Stimulated activated naive CD8-positive, alpha-beta T cell treated with anti-CD3 and anti-CD28 coated beads, Interleukin-15, Interleukin-2, amounts not matched to agents 100 ng/mL and 50 ng/mL, for 24 hours (primary cell): ENCODE measurements at regions not wholly inside any gene's neighbourhood (a gene's known extent, or its start where the extent isn't known, plus 50 kb on each side); places are given as distances from the start of the nearest gene placed in this dataset.
"Not testable (repeated sequence)": the region's sequence is repeated elsewhere in the genome, so short reads cannot be mapped to it uniquely, and the experiment has no call there.

ENCODE experiments used
- H3K27ac Mint-ChIP-seq: one replicate; pipeline ENCODE4 v1.8.0; 2021; ENCODE audit warnings: mild to moderate bottlenecking, mixed read lengths
- H3K27me3 Mint-ChIP-seq: one replicate; pipeline ENCODE4 v1.8.0; 2021; ENCODE audit warnings: mixed read lengths
- H3K36me3 Mint-ChIP-seq: one replicate; pipeline ENCODE4 v1.8.0; 2021; ENCODE audit warnings: low read depth, mixed read lengths
- H3K4me1 Mint-ChIP-seq: one replicate; pipeline ENCODE4 v1.8.0; 2021; ENCODE audit warnings: low read depth, mixed read lengths
- H3K4me3 Mint-ChIP-seq: one replicate; pipeline ENCODE4 v1.8.0; 2021; ENCODE audit warnings: mild to moderate bottlenecking, mixed read lengths
- H3K9me3 Mint-ChIP-seq: one replicate; pipeline ENCODE4 v1.8.0; 2021; ENCODE audit warnings: mixed read lengths

DNA sequence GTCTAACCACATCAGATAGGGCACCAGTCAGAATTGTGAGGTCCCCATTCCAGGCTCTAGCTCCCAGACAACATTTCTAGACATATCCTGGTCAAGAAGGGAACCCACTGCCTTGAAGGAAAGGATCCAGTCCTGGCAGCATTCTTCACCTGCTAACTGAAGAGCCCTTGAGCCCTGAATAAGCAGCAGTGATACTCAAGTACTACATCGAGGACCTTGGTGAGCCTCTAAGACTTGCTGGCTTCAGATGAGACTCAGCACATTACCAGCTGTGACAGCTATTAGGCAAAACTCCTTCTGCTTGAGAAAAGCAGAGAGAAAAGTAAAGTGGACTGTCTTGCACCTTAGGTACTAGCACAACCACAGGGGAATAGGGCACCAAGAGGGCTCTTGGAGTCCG lies 205.8 kb upstream of the F9 start:
- Mint-ChIP-seq H3K4me1 (no peaks in the 10 kb centered on the region), H3K27me3 (no peaks in the 10 kb centered on the region)

DNA sequence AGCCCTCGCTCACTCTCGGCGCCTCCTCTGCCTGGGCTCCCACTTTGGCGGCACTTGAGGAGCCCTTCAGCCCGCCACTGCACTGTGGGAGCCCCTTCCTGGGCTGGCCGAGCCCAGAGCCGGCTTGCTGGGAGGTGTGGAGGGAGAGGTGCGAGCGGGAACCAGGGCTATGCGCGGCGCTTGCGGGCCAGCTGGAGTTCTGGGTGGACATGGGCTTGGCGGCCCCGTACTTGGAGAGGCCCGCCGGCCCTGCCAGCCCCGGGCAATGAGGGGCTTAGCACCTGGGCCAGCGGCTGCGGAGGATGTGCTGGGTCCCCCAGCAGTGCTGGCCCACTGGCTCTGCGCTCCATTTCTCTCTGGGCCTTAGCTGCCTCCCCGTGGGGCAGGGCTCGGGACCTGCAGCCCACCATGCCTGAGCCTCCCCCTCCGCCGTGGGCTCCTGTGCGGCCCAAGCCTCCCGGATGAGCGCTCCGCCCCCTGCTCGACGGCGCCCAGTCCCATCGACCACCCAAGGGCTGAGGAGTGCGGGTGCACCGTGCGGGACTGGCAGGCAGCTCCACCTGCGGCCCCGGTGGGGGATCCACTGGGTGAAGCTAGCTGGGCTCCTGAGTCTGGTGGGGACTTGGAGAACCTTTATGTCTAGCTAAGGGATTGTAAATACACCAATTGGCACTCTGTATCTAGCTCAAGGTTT lies 209.7 kb upstream of the F9 start:
- not testable (repeated sequence) for H3K4me1 Mint-ChIP-seq, H3K4me3 Mint-ChIP-seq, H3K36me3 Mint-ChIP-seq, H3K9me3 Mint-ChIP-seq, H3K27me3 Mint-ChIP-seq, H3K27ac Mint-ChIP-seq

More for the DNA sequence above, 205.8 kb upstream of the F9 start:
- H3K36me3 Mint-ChIP-seq = no peaks in the 10 kb centered on the region
- H3K9me3 Mint-ChIP-seq = no peaks in the 10 kb centered on the region
- H3K27ac Mint-ChIP-seq = no peak overlapping the region
- H3K4me3 Mint-ChIP-seq = no peak overlapping the region

DNA sequence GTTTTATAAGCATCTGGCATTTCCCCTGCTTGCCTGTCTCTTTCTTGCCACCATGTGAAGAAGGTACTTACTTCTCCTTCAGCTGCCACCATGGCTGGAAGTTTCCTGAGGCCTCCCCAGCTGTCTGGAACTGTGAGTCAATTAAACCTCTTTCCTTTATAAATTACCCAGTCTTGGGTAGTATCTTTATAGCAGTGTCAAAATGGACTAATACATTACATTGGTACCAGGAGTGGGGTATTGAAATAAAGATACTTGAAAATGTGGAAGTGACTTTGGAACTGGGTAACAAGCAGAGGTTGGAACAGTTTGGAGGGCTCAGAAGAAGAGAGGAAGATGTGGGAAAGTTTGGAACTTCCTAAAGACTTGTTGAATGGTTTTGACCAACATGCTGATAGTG lies 223.9 kb upstream of the F9 start:
- H3K4me1 Mint-ChIP-seq, H3K4me3 Mint-ChIP-seq, H3K27me3 Mint-ChIP-seq, H3K9me3 Mint-ChIP-seq, H3K27ac Mint-ChIP-seq, H3K36me3 Mint-ChIP-seq: not testable (repeated sequence)

DNA sequence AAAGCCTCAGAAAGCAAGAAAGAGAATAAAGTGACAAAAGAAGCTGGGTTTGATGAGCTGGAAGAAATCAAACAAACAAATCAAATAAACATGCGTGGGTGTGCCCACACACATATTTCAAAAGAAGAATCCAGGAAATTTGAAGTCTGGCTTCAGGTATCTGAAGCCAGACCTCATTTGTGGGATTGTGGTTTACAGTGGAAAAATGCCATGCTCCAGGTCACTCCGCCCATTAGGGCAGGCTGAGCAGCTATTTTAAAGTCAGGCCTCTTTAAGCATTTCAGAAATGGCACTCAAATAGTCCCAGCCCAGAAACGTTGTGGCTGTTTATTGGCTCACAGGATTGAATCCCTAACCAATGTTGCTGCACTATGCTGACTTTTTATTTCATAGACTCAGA lies 226.1 kb upstream of the F9 start:
- Mint-ChIP-seq H3K27ac (no peak overlapping the region), H3K9me3 (peaks cover 8% of the 10 kb centered on the region), H3K4me1 (no peaks in the 10 kb centered on the region)

DNA sequence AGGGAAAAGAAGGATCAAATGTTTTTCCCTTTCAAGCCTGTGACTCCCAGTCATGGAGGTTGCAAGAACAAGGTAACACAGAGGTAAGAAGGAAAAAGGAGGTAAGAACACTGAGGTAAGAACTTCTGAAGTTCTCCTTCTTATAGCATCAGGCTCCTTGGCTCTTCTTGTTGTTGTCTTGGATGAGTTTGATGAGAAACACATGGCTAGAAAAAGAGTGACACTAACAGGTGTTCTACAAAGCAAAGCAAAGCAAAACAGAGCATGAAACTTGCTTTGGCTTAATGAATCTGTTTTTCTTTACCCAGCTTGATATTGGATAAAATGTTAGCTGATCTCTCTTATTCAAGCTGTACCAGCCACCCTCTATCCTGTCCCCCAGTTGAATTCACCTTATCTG lies 231.2 kb upstream of the F9 start:
- Mint-ChIP-seq H3K9me3 (no peaks in the 10 kb centered on the region), H3K4me3 (no peak overlapping the region), H3K27ac (no peak overlapping the region), H3K36me3 (no peaks in the 10 kb centered on the region), H3K27me3 (no peaks in the 10 kb centered on the region), H3K4me1 (no peaks in the 10 kb centered on the region)

More for the DNA sequence above, 226.1 kb upstream of the F9 start:
- H3K36me3 Mint-ChIP-seq = no peaks in the 10 kb centered on the region
- H3K27me3 Mint-ChIP-seq = no peaks in the 10 kb centered on the region
- H3K4me3 Mint-ChIP-seq = no peak overlapping the region

DNA sequence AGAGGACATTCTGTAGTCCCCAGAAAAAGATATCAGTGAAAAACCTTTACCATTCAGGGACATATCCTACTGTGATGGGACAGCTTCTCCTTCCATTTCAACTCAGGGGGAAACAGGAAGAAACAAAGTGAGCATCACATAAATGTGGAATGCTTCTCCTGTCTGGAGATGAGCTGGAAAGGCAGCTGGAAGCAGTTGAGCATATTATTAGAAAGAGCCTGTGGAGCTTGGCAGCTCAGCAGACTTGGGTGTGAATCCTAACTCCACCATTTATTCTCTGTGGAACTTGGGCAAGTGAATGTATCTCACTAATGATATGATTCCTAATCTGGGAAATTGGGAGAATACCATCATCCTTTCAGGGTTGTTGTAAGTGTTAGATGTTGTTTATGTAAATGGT lies 232.1 kb upstream of the F9 start:
- Mint-ChIP-seq H3K36me3 (no peaks in the 10 kb centered on the region), H3K27me3 (no peaks in the 10 kb centered on the region), H3K4me3 (no peak overlapping the region), H3K27ac (no peak overlapping the region), H3K9me3 (no peaks in the 10 kb centered on the region), H3K4me1 (no peaks in the 10 kb centered on the region)

DNA sequence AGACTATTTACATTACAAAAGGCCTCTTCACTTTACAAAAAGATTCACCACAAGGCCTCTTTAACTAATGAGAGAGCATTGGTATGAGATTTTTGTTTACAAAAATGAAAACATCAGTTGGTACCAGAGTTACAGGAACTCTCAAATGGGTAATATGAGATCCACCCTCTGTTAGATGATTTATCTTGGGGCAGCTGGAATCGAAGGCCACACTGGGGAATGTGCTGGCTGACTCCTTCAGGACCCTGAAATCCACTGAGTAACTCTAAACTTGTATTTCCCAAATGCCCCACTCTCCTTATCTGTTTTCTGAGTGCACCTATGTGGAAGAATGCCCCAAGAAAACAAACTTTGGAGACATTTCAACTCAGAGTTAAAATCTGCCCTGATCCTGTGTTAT lies 232.9 kb upstream of the F9 start:
- Mint-ChIP-seq H3K4me3 (no peak overlapping the region), H3K9me3 (no peaks in the 10 kb centered on the region), H3K4me1 (no peaks in the 10 kb centered on the region), H3K27me3 (no peaks in the 10 kb centered on the region), H3K27ac (no peak overlapping the region), H3K36me3 (no peaks in the 10 kb centered on the region)

DNA sequence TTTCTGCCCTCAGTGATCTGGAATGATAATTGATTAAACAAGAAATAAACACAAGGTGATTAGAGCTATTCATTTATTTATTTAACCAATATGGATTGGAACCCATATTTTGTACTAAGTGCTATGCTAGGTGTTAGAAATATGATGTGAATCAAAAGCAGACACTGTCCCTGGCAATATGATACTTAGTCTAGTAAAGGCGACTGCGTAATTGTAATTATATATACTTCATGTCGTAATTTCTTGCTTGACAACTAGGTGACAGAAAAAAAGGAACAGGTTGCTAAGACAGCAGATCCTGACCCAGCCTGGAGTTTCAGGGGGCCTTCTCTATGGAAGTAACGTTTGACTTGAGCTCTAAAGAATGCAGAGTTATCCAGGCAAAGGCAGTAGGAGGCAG lies 236.5 kb upstream of the F9 start:
- H3K27ac Mint-ChIP-seq = no peak overlapping the region
- H3K9me3 Mint-ChIP-seq = no peaks in the 10 kb centered on the region

DNA sequence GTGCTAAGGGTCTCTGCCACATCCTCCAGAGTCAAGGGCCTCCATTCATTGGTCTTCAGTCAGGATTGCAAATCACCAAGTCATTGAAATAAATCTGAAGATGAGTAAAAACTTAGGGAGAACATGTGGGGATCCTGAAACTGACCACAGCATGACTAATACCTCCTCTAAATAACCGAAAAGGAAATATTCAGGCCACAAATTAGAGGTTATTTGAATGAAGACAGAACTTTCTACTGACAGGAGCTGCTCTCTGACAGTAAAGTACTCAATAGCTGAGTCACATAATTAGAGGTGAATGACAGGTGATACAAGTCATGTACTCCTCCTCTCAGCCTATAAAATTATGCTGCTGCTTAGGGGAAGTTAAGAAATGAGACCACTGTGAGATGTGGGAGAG lies 240.2 kb upstream of the F9 start:
- Mint-ChIP-seq H3K4me3 (no peak overlapping the region), H3K4me1 (no peaks in the 10 kb centered on the region), H3K36me3 (no peaks in the 10 kb centered on the region), H3K27me3 (no peaks in the 10 kb centered on the region), H3K9me3 (no peaks in the 10 kb centered on the region), H3K27ac (no peak overlapping the region)

More for the DNA sequence above, 236.5 kb upstream of the F9 start:
- no peaks in the 10 kb centered on the region for H3K36me3 Mint-ChIP-seq
- H3K4me1 Mint-ChIP-seq = no peaks in the 10 kb centered on the region
- no peaks in the 10 kb centered on the region for H3K27me3 Mint-ChIP-seq
- no peak overlapping the region for H3K4me3 Mint-ChIP-seq

DNA sequence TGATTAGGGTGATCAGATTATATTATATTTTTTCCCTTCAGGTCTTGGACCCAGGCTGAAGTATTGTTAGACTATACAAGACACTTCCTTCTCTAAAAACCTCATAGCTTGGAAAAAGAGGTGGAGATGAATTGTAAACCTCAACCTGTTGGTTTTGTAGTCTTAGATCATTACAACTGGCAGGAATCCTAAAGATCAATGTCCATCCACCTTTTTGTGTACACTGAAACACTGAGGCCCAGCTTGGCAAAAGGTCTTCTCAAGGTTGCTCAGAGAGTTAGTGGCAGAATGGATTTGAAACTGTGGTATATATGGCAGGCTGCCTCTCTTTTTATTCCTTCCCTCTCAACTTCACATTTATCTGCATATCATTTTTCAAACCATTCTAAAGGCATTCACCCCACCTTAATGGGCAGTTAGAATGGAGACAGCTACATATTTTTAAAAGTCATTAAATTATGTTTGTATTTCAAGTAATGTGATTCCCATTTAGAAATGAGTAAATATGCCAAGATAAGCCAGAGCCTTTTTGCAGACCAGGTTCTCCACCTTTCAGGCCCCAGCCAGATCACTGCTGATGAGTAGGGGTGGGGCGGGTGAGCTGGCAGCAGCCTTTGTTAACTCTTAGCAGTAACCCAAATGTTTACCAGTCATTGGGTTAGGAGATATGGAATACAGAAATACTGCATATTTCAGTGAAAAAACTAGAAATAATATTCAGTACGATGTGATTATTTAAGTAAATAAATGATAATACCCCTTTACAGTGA lies 243.2 kb upstream of the F9 start:
- Mint-ChIP-seq H3K36me3 (no peaks in the 10 kb centered on the region), H3K27ac (no peak overlapping the region), H3K9me3 (no peaks in the 10 kb centered on the region), H3K4me3 (no peak overlapping the region), H3K27me3 (no peaks in the 10 kb centered on the region), H3K4me1 (no peaks in the 10 kb centered on the region)

DNA sequence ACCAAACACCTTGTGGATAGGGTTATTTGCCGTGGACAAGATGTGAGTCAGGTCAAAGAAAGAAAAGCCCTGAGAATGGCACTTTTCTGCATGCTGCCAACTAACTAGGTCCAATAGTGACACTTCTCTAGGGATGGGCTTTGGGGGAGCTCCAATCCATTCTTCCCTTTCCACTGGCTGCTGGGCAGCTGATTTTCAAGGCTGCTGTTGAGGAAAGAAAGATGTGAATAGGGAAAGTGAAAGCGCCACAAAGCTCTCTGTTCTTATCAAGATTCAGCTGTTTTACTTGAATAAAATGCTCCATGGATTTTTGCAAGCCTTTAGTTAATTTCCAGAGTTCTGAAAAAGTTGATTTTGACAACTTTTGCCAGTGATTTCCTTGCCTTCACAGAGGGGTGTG lies 244.2 kb upstream of the F9 start:
- Mint-ChIP-seq H3K4me3 (no peak overlapping the region), H3K4me1 (no peaks in the 10 kb centered on the region), H3K36me3 (no peaks in the 10 kb centered on the region), H3K27me3 (no peaks in the 10 kb centered on the region), H3K27ac (no peak overlapping the region), H3K9me3 (no peaks in the 10 kb centered on the region)

DNA sequence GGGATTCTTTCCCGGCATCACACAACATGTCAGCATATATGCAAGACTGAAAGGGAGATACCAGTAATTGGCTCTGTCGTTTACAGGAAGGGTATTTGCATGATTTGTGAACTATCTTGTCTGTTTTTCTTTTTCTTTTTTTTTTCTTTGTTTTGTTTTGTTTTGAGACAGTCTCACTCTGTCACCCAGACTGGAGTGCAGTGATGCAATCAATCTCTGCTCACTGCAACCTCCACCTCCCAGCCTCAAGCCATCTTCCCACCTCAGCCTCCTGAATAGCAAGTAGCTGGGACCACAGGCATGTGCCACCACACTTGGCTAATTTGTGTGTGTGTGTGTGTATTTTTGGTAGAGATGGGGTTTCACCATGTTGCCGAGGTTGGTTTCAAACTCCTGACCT lies 262.7 kb upstream of the F9 start:
- H3K4me3 Mint-ChIP-seq = no peak overlapping the region
- H3K27ac Mint-ChIP-seq = no peak overlapping the region

DNA sequence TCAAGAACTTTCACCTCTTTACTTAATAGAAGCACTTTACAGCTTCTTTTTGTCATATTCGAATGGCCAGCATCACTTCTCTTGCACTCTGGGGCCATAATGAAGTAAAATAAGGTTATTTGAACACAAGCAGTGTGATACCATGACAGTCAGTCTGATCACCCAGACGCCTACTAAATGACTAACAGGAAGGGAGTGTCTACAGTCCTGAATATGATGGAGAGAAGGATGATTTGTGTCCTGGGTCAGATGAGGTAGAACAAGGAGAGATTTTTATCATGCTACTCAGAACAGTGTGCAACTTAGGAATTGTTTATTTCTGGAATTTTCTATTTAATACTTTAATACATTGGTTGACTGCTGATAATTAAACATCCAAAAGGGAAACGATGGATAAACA lies 284.2 kb upstream of the F9 start:
- no peak overlapping the region for H3K4me3 Mint-ChIP-seq
- H3K4me1 Mint-ChIP-seq = no peaks in the 10 kb centered on the region
- no peaks in the 10 kb centered on the region for H3K27me3 Mint-ChIP-seq
- no peak overlapping the region for H3K27ac Mint-ChIP-seq
- no peaks in the 10 kb centered on the region for H3K36me3 Mint-ChIP-seq
- peaks cover 3% of the 10 kb centered on the region for H3K9me3 Mint-ChIP-seq

More for the DNA sequence above, 262.7 kb upstream of the F9 start:
- Mint-ChIP-seq H3K36me3 (no peaks in the 10 kb centered on the region), H3K27me3 (no peaks in the 10 kb centered on the region), H3K9me3 (no peaks in the 10 kb centered on the region), H3K4me1 (no peaks in the 10 kb centered on the region)

DNA sequence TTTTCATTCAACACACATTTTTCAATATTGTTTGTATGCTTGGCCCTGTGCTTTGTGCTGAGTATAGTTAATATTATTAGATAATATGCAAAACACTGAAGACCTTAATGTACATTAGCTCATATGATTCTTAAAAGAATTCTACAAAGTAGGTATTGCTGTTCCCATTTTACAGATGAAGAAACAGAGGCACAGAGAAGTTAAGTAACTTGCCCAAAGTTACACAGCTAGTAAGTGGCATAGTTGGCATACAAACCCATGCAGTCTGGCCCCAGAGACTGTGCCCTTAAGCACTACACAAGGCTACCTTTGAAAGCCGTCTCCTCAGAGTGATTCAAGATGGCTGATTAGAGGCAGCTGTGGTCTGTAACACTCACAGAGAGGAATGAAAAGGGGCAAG lies 293.4 kb upstream of the F9 start:
- Mint-ChIP-seq H3K4me1 (no peaks in the 10 kb centered on the region), H3K4me3 (no peak overlapping the region), H3K9me3 (no peaks in the 10 kb centered on the region), H3K27me3 (no peaks in the 10 kb centered on the region), H3K36me3 (no peaks in the 10 kb centered on the region), H3K27ac (no peak overlapping the region)

DNA sequence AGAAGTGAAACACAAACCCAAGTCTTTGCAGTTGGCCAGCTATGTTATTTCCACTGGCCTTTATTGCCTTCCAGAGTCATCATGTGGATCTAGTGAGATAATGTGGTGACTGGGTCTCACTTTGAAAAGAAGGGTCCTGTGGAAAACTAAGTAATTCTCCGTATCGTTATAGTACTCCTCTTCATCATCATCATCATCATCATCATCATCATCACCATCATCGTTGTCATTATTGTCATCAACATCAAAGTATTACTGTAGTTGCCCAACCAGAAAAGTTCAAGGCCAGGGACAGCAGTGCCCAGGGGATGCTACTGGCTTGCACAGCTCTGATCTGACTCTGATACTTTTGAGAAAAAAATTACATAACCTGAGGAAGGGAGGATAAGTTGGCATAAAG lies 295.6 kb upstream of the F9 start:
- no peaks in the 10 kb centered on the region for H3K9me3 Mint-ChIP-seq
- no peak overlapping the region for H3K27ac Mint-ChIP-seq
- H3K27me3 Mint-ChIP-seq = no peaks in the 10 kb centered on the region
- no peaks in the 10 kb centered on the region for H3K4me1 Mint-ChIP-seq
- no peaks in the 10 kb centered on the region for H3K36me3 Mint-ChIP-seq
- no peak overlapping the region for H3K4me3 Mint-ChIP-seq
